ENCODE measurements at regions not wholly inside any gene's neighbourhood (a gene's known extent, or its start where the extent isn't known, plus 50 kb on each side); places are given as distances from the start of the nearest gene placed in this dataset.

GRCh38 chr13:103799028-103799427 is 732.8 kb upstream of the SLC10A2 start:
- TF ChIP-seq CTCF (conservative IDR thresholded peaks at IDR 0.05; ENCODE audit: low read depth, low read length) (0 out of 2 replicates have a peak, but pooled peaks have one; percentile 13), EZH2phosphoT487 (IDR thresholded peaks at IDR 0.05; ENCODE audit: borderline replicate concordance, low read length) (no peak)
